Choroid plexus epithelial cell (primary cell): ENCODE measurements at regions not wholly inside any gene's neighbourhood (a gene's known extent, or its start where the extent isn't known, plus 50 kb on each side); places are given as distances from the start of the nearest gene placed in this dataset.
"Not testable (repeated sequence)": the region's sequence is repeated elsewhere in the genome, so short reads cannot be mapped to it uniquely, and the experiment has no call there.

ENCODE experiments used
- DNase-seq: peaks from one replicate; pipeline ENCODE4 v3.0.0-alpha.2; 2010; ENCODE audit warnings: low read depth
- H3K4me3 ChIP-seq: 2 replicates; pipeline ENCODE4 v1.5.1; 2011; ENCODE audit warnings: low read depth, mild to moderate bottlenecking, control low read depth, low read length, moderate library complexity
- TF ChIP-seq, protein P1 (sequence below): conservative IDR thresholded peaks from 2 replicates; pipeline ENCODE4 v1.5.1; 2011; ENCODE audit warnings: low read depth, mild to moderate bottlenecking, control low read depth, inconsistent platforms, low read length, moderate library complexity

DNA sequence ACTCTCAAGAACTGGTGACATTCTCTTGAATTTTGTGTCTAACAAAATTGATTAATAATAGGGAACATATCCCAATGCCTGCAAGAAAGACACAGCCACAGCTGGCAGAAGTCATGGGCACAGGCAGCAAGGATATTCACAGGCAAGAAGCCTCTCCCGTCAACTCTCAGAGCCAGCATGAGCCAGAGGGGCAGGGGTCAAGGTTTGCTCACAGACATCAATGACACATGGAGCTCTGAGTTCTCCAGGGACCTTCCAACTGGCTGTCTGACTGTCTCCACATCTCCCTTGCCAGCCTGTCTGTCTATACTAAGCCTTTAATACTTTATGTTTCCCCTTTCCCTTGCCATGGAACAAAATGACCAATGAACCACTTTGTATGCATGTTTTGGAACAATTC is 101.5 kb upstream of the RAB4A start:
- no peak overlapping the region for H3K4me3 ChIP-seq
- DNase-seq: peak; percentile 7
- TF ChIP-seq, protein P1, sequence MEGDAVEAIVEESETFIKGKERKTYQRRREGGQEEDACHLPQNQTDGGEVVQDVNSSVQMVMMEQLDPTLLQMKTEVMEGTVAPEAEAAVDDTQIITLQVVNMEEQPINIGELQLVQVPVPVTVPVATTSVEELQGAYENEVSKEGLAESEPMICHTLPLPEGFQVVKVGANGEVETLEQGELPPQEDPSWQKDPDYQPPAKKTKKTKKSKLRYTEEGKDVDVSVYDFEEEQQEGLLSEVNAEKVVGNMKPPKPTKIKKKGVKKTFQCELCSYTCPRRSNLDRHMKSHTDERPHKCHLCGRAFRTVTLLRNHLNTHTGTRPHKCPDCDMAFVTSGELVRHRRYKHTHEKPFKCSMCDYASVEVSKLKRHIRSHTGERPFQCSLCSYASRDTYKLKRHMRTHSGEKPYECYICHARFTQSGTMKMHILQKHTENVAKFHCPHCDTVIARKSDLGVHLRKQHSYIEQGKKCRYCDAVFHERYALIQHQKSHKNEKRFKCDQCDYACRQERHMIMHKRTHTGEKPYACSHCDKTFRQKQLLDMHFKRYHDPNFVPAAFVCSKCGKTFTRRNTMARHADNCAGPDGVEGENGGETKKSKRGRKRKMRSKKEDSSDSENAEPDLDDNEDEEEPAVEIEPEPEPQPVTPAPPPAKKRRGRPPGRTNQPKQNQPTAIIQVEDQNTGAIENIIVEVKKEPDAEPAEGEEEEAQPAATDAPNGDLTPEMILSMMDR: no peak

DNA sequence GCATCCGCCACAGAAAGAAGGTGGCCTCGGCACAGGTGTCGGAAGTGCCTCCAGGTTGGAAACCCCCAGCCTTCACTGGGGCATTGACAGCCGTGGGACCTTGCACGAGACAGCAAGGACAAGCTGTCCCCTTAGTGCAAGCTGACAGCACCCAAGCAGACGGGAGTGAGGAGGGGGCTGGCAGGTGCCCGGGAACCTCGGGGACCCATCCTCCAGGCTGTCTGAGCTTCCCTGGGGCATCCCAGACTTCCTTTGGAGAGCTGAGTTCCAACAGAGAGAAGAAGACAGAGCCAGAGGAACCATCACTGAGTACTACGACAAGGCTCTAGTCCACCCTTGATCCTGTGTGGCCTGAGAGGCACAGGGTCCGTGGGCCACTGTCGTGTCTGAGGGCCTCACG is 100.6 kb upstream of the RAB4A start:
- no peak for DNase-seq
- H3K4me3 ChIP-seq: no peak overlapping the region
- TF ChIP-seq, protein P1: no peak

DNA sequence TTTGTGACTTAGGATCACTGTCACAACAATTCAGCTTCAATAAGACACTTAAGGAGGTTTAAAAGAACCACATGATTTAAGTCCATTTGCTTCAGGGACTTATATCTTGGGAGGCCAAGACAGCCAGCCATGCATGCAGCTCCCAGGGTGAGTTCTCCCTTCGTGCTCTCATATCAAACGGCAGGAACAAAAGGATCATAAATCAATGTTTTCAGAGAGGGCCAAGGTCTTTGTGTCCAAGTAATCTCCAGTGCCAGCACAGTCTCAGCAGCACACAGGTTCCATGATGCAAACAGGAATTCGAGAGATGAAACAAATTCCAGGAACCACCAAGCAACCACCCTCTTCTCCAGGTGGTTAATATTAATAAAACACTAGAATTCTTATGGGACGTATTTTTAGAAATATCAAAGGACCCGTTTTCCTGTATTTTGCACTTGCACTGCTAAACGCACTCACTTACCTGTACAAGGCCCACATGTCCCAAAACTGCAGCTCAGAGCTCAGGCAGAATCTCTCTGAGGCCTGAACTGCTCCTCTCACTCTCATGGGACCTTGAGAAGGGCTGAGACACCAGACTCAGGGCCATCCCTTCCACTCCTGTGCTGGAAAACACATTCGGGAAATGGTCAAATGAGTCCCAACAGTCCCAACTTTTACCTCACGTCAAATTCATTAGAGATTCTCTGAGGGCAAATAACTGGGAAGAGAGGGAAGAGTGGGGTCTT is 100.0 kb upstream of the RAB4A start:
- DNase-seq: no peak
- TF ChIP-seq, protein P1: no peak
- no peak overlapping the region for H3K4me3 ChIP-seq

DNA sequence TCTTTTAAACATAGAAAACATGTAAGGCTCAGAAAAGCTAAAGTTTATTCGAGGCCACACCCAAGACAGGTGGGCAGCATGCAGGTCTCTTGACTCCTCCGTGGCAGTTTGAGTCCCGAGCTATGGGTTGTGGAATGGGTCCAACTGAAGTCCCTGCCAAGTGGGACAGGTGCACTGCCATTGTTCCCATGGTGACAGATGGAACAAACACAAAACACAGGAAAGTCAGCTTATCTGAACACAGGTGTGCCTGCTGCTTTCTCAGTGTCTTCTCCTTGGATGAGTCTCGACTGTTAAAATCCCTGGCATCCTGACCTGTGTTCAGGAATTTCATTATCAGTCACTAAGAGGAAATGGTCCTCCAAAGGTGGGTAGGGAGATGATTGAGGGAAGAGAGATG is 99.0 kb upstream of the RAB4A start:
- no peak overlapping the region for H3K4me3 ChIP-seq
- TF ChIP-seq, protein P1: no peak
- DNase-seq: no peak

DNA sequence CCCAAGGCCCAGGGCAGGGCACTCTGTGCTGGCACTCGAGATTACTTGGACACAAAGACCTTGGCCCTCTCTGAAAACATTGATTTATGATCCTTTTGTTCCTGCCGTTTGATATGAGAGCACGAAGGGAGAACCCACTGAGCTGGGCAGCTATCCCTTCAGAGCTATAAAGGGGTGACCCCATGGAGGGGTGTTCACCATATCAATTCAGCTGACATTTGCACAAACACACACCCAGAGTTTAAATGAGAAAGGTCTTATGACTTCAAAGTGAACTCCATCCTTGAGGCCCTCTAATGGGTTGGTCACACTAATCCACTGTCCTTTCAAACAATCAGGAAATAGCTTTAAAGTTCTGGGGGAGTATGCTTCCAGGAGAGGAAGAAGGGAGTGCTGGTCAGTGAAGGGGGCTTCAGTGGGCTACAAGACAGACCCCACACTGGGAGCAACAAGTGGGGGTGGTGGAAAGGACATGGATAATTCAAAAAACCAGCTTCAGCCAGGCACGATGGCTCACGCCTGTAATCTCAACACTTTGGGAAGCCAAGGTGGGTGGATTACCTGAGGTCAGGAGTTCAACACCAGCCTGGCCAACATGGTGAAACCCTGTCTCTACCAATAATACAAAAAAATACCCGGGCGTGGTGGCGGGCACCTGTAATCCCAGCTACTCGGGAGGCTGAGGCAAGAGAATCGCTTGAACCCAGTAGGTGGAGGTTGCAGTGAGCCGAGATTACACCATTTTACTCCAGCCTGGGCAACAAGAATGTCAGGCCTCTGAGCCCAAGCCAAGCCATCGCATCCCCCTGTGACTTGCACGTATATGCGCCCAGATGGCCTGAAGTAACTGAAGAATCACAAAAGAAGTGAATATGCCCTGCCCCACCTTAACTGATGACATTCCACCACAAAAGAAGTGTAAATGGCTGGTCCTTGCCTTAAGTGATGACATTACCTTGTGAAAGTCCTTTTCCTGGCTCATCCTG is 97.1 kb upstream of the RAB4A start:
- DNase-seq, H3K4me3 ChIP-seq: not testable (repeated sequence)

DNA sequence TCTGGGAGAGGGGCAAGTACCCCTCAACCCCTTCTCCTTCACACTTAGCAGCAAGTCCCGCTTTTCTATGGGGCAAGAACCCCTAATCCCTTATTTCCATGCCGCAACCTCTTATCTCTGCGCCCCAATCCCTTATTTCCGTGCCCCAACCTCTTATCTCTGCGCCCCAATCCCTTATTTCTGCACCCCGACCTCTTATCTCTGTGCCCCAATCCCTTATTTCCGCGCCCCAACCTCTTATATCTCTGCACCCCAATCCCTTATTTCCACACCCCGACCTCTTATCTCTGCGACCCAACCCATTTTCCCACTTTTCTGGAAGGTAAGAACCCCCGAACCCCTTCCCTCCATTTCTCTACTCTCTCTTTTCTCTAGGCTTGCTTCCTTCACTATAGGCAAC is 95.6 kb upstream of the RAB4A start:
- H3K4me3 ChIP-seq, DNase-seq: not testable (repeated sequence)

DNA sequence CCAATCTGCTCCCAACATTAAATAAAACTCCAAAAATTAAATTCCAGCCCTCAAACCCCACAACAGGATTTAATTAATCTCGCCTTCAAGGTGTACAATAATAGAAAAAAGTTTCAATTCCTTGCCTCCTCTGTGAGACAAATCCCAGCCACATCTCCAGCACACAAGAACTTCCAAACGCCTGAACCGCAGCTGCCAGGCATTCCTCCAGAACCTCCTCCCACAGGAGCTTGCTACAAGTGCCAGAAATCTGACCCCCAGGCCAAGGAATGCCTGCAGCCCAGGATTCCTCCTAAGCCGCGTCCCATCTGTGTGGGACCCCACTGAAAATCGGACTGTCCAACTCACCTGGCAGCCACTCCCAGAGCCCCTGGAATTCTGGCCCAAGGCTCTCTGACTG is 94.5 kb upstream of the RAB4A start:
- DNase-seq: not testable (repeated sequence)

DNA sequence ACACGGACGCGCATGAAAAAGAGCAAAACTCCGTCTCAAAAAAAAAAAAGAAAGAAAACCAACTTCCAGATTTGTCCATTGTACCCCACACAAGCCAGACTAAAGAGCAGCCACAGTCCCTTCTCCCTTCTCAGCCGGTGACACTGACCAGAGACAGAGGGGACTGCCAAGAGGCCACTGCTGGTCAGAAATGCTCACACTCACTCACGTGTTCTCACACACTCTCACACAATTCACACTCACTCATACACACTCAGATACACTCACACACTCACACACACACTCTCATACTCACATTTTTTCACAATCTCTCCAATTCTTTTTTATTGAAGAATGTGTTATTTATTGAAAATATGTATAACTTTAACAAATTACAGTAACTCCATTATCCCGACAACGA is 90.8 kb upstream of the RAB4A start:
- TF ChIP-seq, protein P1: no peak
- no peak for DNase-seq
- H3K4me3 ChIP-seq: no peak overlapping the region

More for the DNA sequence above, 94.5 kb upstream of the RAB4A start:
- not testable (repeated sequence) for H3K4me3 ChIP-seq
